KBM-7 (cell line): ENCODE measurements at regions not wholly inside any gene's neighbourhood (a gene's known extent, or its start where the extent isn't known, plus 50 kb on each side); places are given as distances from the start of the nearest gene placed in this dataset.
"Not testable (repeated sequence)": the region's sequence is repeated elsewhere in the genome, so short reads cannot be mapped to it uniquely, and the experiment has no call there.

Experiments
- DNase-seq: peaks from one replicate; pipeline ENCODE4 v3.0.0-alpha.2; 2015
- in situ Hi-C: fragments of 300-500 bp; cut with MboI; formaldehyde crosslinking; loops from 2 replicates; pipeline ENCODE4 v1.14.3; 2020; ENCODE audit warnings: low sequenced_read_pairs, low pct_unique_long_range_greater_than_20kb, mixed read lengths

DNA sequence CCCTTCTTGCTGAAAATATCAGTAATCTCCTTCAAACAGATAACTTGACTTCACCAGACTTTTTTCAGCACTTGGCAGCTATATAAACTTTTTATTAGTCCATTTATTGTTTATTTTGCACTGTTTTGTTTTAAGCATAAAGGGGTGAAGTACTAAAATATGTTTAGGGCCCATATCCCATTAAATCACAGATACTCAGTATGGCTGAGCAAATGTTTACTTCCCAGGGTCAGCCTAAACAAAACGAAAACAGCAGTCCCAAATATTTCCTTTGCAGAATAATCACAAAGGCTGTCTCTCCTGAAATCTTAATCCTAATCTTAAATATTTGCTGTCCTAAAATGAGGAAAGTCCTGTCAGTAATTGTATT, 649.6 kb downstream of the TNS3 start:
- in situ Hi-C loops, result no loop called here
- DNase-seq, result no peak

- in situ Hi-C loops, result no loop called here
- DNase-seq, result no peak
Measured at GRCh38 chr7:46930366-46930765, 651.5 kb downstream of the TNS3 start.

DNA sequence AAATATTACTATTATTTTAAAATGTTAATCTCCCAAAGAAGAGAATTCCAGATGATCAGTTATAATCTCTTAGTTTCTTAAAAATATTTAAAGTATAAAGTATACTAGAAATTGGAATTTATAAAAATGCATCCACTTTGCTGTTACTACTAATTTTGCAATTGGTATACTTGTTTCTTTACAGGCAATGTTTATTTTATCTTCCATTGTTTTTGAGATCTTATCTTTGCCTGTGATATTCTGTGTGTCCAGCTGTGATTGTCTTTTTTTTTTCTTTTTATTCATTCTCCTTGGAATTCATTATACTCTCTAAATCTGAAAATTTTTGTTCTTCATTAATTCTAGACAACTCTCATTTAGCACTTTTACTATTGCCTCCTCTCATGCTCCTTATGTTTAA, 652.6 kb downstream of the TNS3 start:
- no peak for DNase-seq
- in situ Hi-C loops, result no loop called here

- DNase-seq, result no peak
- in situ Hi-C loops, result no loop called here
Measured at GRCh38 chr7:46928719-46929118, 653.2 kb downstream of the TNS3 start.

- DNase-seq, result no peak
- in situ Hi-C loops, result no loop called here
Measured at GRCh38 chr7:46927131-46927810, 654.6 kb downstream of the TNS3 start.

- in situ Hi-C loops, result no loop called here
- DNase-seq, result no peak
Measured at GRCh38 chr7:46916581-46916980, 665.3 kb downstream of the TNS3 start.

DNA sequence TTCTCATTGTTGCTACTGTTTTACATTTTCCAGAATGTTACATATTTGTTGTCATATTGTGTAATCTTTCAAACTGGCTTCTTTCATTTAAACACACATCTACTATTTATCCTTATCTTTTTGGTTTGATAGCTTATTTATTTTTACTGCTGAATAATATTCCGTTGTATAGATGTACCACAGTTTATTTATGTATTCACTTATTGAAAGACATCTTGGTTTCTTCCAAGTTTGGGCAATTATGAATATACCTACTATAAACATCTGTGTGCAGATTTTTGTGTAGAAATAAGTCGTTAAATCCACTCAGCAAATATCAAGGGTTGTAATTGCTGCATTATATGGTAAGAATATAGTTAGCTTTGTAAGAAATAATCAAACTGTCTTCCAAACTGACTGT, 669.2 kb downstream of the TNS3 start:
- in situ Hi-C loops, result no loop called here
- DNase-seq, result no peak

GRCh38 chr7:46909601-46910051, 672.3 kb downstream of the TNS3 start:
- in situ Hi-C loops, result no loop called here
- no peak for DNase-seq

DNA sequence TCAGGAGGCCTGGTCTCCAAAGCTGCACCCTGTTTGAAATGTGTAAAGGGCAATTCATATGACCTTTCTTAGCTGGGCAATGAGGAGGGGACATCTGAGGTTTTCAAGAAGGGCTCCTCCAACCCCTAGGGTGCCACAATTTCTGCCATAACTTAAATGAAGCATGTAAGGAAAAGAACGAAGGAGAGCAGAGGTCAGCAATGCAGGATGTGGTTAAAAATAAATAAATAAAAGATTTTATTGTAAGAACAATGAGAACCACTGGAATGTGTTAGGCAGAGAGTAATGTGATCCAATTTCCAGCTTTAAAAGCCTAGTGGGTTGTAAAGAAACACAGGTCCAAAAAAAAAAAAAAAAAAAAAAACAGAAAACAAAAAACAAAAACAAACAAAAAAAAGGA, 673.1 kb downstream of the TNS3 start:
- no peak for DNase-seq

GRCh38 chr7:46904523-46904922, 677.4 kb downstream of the TNS3 start:
- in situ Hi-C loops, DNase-seq: not testable (repeated sequence)

More for the DNA sequence above, 673.1 kb downstream of the TNS3 start:
- in situ Hi-C loops, result no loop called here

- in situ Hi-C loops, result no loop called here
Measured at GRCh38 chr7:46902463-46902862, 679.4 kb downstream of the TNS3 start.

GRCh38 chr7:46900312-46901263, 681.3 kb downstream of the TNS3 start:
- no peak for DNase-seq
- in situ Hi-C loops, result no loop called here

More at GRCh38 chr7:46902463-46902862, 679.4 kb downstream of the TNS3 start:
- DNase-seq, result no peak

DNA sequence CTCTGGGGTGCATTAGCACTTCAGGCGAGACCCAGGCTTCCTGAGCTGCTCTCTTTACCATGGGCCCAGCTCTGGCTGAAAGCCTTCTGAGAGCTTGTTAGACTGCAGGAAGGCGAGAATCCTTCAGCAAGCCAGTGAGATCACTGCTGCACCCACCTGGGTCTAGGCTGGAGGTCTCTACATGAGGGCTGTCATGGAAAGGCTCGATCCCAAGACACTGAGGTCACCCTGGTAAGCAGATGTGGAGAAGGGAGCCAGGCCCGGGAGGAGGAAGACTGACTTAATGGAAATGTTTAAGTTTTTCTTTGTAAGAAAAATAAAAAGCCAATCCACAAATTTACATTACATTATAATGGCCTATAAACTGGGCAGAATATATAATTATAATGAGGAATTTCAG, 684.5 kb downstream of the TNS3 start:
- no peak for DNase-seq
- in situ Hi-C loops, result no loop called here

GRCh38 chr7:46886669-46887374, 695.1 kb downstream of the TNS3 start:
- in situ Hi-C loops, result no loop called here
- no peak for DNase-seq

- no peak for DNase-seq
- in situ Hi-C loops, result no loop called here
Measured at GRCh38 chr7:46885167-46885566, 696.7 kb downstream of the TNS3 start.

DNA sequence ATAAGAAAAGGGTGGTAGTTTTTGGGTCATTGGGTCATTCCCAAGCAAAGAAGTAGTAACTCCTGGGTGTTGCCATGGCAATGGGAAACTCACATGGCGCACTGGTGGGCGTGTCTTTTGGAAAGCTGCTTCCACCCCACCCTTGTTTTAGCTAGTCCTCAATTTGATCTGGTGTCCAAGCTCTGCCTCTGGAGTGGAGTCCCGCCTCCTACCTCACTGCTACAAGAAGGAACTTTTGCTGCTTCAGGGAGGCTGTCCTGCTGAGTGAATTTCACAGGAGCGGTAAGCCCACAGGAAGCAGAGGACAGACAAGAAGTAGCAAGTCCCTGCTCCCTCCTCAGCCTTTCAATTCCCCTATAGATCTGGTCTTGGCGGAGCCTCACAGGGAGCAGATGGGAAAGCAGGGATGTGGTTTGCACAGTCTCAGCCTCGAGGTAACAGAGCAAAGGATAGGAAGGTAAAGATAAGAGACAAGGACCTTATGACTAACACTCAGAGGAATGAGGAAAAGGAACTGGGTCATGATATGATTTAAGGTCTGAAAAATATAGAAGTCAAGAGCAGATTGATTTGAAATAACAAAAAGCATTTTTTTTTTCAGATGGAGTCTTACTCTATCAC, 700.3 kb downstream of the TNS3 start:
- in situ Hi-C loops, result no loop called here
- no peak for DNase-seq

DNA sequence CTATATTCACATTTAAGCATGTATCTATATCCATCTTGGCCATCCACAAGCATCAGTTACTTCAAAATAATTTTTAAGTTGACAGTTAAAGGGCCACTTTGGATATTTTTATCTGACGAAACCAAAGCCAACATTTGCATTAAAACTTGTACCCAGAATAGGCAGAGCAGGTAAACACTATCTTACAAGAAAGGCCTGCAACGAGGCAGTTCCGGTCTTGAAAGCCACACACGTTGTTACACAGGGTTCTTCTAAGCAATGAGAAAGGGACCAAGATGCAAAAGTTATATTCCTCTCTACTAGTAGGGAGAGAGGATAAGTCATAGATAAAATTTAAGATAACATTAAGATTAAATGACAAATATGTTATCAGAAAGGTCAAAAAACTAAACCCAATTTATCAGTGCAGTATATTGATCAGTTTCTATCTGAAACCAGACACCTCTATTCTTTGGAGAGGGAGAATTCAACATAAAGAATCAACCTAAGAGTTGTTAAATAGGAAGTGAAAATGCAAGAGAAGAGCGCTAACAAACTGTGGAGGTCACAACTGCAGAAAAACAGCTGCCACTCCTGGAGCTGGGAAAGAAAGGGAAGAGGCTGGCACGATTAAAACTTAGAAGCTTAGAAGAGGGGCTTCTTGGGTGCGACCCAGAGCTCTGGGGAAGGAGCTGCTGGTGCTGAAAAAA, 701.3 kb downstream of the TNS3 start:
- in situ Hi-C loops, result no loop called here
- DNase-seq, result no peak

GRCh38 chr7:46879783-46880182, 702.1 kb downstream of the TNS3 start:
- DNase-seq, result no peak
- in situ Hi-C loops, result no loop called here

DNA sequence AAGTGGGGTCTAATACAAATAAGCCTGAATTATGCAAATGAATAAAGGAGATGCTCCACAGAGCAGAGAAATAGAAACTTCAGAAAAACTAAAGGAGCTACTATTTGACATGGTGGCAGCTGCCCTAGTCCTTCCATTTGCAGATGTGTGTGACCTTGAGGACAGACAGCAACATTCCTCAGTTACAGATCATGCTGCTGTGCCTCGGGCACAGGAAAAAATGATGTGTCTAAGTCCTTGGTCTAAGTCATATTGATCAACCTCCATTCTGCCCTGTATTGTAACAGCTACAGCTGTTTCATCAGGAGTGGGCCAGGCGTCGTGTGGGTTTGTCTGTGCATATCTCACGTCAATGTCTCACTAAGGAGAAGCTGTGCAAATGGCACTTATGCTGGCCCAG, 710.4 kb downstream of the TNS3 start:
- in situ Hi-C loops, result no loop called here
- DNase-seq, result no peak
